DMS114 treated with DMSO at 0.1 percent for 48 hours (cell line): ENCODE measurements at regions not wholly inside any gene's neighbourhood (a gene's known extent, or its start where the extent isn't known, plus 50 kb on each side); places are given as distances from the start of the nearest gene placed in this dataset.
"Not testable (repeated sequence)": the region's sequence is repeated elsewhere in the genome, so short reads cannot be mapped to it uniquely, and the experiment has no call there.

Experiments
- DNase-seq: peaks from one replicate; lab custom pipeline; 2025; ENCODE audit not compliant: unreplicated experiment; lab: John Stamatoyannopoulos, UW

DNA sequence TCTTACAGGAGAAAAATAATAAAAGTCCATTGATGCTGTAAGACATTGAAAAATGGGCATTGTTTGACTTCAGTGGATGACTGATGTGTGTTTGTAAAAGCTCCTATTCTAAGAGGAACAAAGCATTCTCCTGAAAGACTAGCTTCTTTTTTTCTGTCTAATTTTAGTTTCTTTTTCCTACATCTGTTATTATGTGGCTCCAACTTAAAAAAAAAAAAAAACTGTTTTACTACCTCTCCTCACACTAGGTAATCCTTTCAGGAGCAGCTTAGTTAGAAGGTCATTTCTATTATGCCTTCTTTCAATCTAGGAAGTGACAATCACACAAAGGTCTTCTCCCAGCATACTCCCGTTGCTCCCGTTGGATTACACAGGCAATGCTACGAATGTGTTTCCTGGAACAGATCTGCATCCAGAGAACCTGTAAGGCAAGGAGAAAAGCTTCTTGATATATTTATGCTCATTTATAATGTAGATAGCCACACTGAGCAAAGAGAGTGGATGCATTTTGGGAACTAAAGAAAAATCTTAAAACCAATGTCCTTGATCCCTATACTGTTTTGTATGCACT, 595.1 kb upstream of the CCDC179 start:
- DNase-seq, result no peak

DNA sequence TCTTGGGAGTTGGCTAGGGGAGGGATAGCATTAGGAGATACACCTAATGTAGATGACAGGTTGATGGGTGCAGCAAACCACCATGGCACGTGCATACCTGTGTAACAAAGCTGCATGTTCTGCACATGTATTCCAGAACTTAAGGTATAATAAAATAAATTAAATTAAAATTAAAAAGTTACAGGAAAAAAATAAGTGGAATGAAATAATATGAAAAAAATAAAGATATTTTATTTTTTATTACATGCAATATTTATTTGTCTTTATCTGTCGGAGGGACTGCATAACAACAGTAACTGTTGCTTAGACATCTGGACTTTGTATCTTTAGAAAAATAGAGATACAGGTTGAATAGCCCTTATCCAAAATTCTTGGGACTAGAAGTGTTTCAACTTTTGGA, 597.4 kb upstream of the CCDC179 start:
- no peak for DNase-seq

DNA sequence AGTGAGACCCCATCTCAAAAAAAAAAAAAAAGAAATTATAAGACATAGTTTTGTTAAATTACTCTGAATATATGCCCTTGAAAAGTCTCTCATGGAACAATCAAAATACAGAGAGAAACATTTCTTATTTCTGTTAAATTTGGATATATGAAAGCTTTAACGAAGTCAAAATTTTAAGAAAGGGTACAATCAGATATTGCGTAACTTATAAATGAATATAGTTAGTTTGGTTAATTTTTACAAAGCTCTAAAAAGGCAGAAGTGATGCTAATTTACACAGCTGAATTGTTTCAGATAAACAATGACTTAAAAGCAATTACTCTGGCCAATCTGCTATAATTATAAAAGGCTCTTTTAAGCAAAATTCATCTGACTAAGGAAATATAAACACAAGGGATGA, 611.6 kb upstream of the CCDC179 start:
- no peak for DNase-seq

DNA sequence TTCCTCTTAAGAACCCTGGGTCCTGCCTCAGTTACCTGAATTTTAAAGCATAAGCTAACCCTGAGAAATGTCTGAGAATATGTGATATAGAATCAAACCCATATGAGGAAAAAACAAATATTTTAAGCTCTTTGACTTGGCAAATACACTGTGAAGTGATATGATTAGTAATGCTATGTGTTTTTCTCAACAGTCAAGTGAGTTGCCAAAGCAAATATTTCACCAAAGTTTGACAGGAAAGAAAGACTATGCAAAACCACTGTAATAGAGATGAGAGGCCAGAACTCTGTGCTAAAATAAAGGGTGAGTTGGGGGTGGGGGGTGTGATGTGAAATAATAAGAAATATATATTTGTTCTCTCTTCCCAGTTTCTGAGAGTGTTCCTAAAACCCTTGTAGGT, 613.5 kb upstream of the CCDC179 start:
- no peak for DNase-seq

DNA sequence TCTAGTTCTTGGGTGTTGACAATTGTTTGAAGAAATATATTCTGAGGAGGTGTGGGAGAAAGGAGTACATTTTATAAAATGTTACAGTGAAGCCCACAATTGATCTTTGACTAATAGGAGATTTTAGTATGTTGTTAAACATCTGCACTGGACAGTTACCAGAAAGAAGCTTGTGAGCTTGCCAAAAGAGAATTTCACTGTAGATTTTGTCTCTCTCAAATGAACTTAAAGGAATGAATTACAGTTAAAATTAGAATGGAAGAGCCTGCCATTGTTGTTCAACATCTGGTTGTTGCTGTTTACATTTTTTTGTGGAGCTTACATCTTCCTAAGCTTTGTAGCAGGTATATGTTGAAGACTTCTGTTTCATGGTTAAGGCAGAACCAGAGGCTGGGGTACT, 620.5 kb upstream of the CCDC179 start:
- DNase-seq, result no peak

DNA sequence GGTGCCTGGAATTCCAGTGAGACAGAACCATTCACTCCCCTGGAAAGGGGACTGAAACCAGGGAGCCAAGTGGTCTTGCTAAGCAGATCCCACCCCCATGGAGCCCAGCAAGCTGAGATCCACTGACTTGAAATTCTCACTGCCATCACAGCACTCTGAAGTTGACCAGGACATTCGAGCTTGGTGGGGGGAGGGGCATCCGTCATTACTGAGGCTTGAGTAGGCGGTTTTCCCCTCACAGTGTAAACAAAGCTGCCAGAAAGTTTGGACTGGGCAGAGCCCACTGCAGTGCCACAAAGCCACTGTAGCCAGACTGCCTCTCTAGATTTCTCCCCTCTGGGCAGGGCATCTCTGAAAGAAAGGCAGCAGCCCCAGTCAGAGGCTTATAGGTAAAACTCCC, 623.9 kb upstream of the CCDC179 start:
- DNase-seq, result not testable (repeated sequence)

DNA sequence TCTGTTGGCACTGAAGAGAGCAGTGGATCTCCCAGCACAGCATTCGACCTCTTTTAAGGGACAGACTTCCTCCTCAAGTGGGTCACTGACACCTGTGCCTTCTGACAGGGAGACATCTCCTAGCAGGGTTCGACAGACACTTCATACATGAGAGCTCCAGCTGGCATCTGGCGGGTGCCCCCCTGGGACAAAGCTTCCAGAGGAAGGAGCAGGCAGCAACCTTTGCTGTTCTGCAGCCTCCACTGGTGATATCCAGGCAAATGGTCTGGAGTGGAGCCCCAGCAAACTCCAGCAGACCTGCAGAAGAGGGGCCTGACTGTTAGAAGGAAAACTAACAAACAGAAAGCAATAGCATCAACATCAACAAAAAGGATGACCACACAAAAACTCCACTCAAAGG, 624.3 kb upstream of the CCDC179 start:
- not testable (repeated sequence) for DNase-seq

DNA sequence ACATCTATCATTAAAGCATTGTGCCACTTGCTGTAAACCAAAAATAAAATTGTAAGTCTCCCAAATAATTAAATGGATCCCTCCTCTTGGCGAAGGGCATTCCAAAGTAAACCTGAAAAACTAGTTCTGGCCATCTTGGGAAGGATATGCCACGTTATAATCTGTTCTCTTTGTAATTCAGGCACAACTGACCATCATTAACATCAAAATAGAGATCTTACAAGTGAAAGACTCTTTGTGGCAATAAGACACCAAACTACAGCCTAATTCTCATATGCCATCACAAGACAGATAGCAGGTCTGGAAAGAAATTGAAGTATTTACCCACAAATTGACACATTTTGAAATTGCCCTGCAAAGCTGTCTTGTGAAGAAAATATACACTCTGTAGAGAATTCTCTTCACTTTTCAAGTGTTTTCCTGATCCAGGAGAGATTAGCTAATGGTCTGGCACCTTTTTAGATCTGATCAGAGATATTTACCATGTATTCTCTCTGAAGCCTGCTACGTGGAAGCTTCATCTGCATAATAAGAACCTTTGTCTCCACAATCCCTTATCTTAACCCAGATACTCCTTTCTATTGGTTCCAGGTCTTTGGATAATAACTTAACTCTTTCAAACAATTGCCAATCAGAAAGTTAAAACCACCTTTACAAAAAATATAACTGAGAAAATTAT, 630.4 kb upstream of the CCDC179 start:
- DNase-seq, result no peak

DNA sequence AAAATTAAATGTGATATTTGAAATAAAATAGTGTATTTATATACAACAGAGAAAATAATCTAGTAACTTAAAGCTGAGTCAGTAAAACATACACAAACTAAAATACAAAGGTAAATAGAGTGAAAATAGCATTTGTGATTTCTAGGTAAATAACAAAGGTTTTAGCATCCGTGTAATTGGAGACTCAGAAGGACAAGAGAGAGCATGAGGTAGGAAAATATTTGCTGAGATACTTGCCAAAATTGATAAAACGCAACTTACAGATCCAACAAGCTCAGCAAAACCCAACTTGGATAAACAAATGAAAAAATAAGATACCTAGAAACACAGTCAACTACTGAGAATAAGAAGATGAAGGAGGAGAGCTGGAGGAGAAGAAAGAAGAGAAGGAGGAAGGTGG, 634.7 kb upstream of the CCDC179 start:
- no peak for DNase-seq

DNA sequence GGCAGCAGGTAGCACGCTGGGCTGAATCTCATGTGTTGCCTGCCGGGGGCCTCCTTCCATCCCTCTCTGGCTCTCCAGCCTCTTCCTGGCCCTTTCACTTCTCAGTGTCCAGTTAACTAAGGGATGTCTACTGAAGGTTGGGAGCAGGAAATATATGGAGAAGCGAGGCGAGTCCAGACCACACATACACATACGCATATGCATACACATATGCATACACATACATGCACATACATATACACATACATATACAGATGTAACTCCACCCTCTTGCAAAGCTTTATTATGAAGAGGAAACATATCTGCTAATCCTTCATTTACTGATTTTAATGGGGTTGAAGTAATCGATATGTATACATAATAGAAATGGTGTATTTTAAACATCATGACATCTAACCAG, 636.1 kb upstream of the CCDC179 start:
- DNase-seq, result no peak

DNA sequence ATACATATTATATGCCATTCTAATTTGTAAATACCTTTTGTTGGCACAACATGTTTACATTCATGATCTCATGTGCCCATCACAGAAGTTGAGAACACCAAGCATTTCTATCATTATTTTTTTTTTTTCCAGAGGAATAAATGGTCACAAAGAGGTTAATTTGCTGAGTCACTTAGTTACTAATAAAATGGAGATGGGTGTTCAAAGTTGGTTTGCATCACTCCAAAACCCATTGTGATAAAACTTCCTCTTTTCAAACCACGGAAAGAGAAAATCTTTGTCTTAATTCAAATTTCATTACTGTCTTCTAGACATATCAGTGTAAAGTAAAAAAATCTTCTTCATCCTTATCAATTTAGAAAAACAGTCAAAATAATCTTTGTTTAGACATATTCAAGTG, 636.8 kb upstream of the CCDC179 start:
- DNase-seq, result no peak

DNA sequence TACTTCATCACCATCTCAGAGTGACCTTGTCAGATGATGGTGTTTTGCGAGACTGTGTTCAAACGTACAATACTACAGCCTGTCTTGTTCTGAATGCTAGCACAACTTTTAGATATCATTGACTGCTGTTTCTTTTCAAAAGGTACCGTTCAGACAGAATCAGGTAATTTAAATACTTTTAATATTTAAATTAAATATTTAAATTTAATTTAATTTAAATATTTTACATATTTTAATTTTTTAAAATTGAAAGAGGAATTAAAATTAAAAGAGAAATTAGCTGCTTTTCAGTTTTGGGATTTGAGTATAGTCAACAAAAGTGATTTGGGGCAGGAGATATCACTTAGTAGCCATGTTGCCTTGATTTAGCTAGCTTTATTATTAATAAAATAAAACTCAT, 642.1 kb upstream of the CCDC179 start:
- DNase-seq, result no peak

DNA sequence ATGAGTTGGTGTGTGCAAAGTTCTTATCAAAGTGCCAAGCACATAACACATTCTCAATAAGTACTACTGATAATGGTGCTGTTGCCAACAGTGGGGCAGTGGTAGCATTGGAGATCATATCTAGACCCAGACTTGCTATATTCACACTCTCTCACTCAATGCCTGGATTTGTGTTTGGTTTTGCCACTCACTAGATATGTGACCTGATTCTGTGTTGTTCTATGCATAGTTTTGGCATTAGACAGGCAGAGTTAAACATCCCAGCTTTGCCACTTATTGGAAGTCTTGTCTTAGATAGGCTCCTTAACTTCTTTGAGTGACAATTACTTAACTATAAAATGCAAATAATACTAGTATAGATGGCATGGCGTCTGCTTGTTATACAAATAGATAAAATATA, 642.6 kb upstream of the CCDC179 start:
- DNase-seq, result no peak

DNA sequence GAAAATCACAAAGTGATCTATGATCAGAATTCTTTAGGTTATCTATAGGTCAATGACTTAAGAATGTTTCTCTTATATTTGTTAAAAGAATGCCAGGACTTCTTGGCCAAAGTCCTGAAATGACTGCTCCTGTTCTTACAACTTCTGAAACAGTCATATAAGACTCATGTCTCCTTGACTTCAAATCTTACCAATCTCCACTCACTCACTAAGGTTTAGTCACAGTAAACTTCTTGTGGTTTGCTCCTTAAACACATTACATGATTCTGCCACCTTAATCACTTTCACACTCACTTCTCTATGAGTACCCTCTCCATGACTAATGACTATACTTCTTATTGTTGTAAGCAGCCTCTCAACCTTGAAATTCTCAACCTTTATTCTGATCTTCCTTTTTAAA, 648.7 kb upstream of the CCDC179 start:
- DNase-seq, result no peak

DNA sequence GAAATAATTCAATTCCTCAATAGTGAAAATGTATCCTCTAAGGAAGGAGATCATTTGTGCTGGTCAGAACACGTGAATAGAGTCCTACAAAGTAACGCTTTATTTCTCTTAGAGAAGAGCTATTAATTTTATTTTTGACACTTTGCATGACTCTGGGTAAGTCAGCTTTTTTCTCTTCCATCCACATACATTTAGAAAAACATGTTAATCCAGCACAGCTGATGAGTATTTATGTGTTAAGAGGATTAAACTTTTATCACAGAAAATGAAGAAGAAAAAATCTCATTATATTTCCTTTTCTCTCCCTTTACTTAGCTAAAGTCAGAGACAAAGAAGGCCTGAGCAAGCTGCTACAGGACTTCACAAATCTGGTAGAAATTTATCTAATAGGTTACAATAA, 649.5 kb upstream of the CCDC179 start:
- no peak for DNase-seq

DNA sequence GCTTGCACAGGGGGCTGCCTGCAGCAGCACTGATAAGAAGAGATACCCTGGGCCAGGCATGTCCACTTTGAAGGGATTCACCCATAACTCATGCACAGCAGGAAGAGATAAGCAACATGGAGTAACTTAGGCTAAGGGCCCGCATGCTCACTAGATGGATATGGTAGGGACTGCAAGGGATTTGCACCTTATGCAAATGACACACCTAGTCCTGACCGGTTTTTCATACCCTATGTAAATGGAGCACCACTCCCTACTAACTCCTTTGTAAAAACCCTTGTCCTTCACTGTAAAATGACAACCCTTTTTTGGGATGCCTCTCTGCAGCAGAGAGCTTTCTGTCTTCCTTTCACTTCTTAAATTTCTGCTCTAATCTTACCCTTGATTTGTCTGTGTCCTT, 658.9 kb upstream of the CCDC179 start:
- no peak for DNase-seq

DNA sequence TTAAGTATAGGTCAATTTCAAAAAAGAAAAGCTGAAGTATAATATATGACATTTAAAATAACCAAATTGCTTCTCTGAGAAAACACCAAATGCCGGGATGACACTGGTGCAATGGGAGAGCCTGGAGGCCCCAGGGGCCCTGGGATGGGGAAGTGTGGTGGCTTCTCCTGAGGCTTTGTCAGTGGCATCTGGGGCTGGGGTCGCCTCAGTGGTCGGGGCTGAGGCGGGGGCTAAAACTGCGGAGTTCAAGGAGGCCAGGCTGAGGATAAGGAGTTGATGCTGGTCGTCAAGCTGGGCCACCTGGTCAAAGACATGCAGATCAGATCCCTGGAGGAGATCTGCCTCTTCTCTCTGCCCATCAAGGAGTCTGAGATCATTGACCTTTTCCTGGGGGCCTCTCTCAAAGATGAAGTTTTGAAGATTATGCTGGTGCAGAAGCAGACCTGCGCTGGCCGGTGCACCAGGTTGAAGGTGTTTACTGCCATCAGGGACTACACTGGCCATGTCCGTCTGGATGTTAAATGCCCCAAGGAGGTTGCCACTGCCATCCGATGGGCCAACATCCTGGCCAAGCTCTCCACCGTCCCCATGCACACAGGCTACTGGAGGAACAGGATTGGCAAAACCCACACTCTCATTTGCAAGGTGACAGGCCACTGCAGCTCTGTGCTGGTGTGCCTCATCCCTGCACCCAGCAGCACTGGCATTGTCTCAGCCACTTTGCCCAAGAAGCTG, 660.1 kb upstream of the CCDC179 start:
- DNase-seq, result no peak

DNA sequence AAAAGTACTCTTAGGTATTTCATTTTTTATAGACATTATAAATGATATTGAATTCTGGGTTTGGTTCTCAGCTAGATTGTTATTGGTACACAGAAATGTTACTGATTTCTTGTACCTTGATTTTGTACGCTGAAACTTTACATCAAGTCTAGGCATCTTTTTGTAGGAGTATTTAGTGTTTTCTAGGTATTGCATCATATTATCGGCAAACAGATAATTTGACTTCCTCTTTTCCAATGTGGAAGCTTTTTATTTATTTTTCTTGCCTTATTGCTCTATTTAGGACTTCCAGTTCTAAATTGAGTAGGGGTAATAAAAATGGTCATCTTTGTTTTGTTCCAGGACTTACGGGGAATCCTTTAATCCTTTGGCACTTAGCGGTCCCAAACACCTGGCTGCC, 676.6 kb upstream of the CCDC179 start:
- no peak for DNase-seq

DNA sequence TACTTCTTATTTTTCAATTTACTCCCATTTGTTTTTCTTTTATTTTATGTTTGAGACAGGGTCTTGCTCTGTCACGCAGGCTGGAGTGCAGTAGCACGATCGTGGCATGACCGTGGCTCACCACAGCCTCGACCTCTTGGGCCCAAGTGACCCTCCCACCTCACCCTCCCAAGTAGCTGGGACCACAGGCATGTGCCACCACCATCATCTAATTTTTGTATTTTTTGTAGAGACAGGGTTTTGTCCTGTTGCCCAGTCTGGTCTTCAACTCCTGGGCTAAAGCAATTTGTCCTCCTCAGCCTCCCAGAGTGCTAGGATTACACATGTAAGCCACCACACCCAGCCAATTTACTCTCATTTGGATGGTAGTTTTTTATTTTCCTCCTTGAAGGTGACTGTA, 679.3 kb upstream of the CCDC179 start:
- no peak for DNase-seq

DNA sequence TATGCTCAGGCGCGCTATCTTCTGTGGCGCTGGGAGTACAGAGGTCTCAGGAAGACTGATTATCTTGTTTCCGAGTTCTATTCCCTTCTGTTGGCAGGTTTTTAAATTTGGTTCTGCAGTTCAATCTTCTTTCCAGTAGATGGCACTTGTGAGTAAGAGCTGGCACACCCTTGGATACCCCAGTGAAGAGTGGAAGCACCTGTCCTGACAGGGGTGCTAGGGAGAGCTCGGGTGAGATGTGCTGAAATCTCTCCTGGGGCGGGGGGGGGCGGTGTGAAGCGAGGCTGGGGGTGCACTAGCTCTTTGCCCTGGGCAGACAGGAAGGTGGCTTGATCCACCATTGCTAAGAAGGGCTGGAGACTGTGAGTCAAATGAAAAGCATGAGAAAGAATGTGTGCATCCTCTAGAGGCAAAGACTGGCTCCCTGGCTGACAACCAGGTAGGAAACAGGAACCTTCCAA, 679.9 kb upstream of the CCDC179 start:
- DNase-seq, result peak; percentile 14

DNA sequence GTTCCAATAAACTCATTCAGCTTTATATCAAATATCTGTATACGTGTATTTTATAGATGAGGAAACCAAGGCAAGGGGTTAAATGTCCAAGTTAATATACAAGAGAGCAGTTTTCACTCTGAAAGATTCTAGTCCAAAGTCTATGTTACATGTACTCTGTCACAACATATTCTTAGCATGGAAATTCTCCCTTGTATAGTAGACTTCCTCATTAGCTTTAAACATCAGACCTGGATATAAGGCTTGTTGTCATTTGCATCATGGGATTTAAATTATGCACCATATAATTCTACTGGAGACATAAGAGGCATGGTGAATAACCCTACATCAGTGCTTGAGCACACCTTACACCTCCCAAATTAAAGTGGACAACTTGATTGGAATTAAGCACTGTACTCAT, 681.9 kb upstream of the CCDC179 start:
- no peak for DNase-seq

DNA sequence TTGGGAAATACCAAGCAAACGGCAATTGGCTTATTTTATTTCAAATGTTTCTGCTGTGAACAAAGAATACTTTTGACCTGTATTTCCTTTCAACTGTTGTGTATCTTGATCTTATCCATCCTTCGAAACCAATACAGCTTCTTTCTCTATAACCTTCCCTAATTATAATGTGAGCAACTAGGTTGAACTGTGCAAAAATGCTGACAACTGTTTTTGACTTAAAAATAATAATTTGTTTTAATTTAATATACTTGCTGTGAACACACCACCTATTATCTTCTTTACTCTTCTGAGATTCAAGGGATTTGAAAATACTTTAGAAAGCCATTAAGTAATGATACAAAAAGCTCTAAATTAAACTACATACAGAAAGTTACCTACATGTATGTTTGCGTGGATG, 682.5 kb upstream of the CCDC179 start:
- DNase-seq, result no peak
